Chondrocyte (in vitro differentiated cells): ENCODE measurements at regions not wholly inside any gene's neighbourhood (a gene's known extent, or its start where the extent isn't known, plus 50 kb on each side); places are given as distances from the start of the nearest gene placed in this dataset.

Experiments used
- DNase-seq: peaks from one replicate; pipeline ENCODE4 v3.0.0; 2021; ENCODE audit warnings: mixed read lengths, low spot score
- H3K27ac Mint-ChIP-seq: one replicate; pipeline ENCODE4 v1.8.0; 2021; ENCODE audit warnings: mild to moderate bottlenecking, moderate library complexity, mixed read lengths; ENCODE audit not compliant: unreplicated experiment
- H3K27me3 Mint-ChIP-seq: 2 replicates; pipeline ENCODE4 v1.8.0; 2021; ENCODE audit warnings: low read depth, mixed read lengths
- H3K36me3 Mint-ChIP-seq: 2 replicates; pipeline ENCODE4 v1.8.0; 2021; ENCODE audit warnings: low read depth, mixed read lengths
- H3K4me1 Mint-ChIP-seq: 2 replicates; pipeline ENCODE4 v1.8.0; 2021; ENCODE audit warnings: low read depth, mild to moderate bottlenecking, mixed read lengths
- H3K4me3 Mint-ChIP-seq: one replicate; pipeline ENCODE4 v1.8.0; 2021; ENCODE audit warnings: mild to moderate bottlenecking, moderate library complexity, mixed read lengths; ENCODE audit not compliant: unreplicated experiment
- H3K9me3 Mint-ChIP-seq: 2 replicates; pipeline ENCODE4 v1.8.0; 2021; ENCODE audit warnings: low read depth, mixed read lengths
- TF ChIP-seq, protein P1 (sequence below): fragments of 200-600 bp; sonication (generic); IDR thresholded peaks from 2 replicates; pipeline ENCODE4 v1.5.0; 2021; ENCODE audit warnings: antibody characterized with exemption, mild to moderate bottlenecking, moderate library complexity

- no peak for DNase-seq
- Mint-ChIP-seq H3K4me1 (no peaks in the 10 kb centered on the region), H3K4me3 (no peak overlapping the region), H3K27me3 (no peaks in the 10 kb centered on the region), H3K9me3 (peaks cover 21% of the 10 kb centered on the region), H3K27ac (no peak overlapping the region), H3K36me3 (no peaks in the 10 kb centered on the region)
- TF ChIP-seq, protein P1, sequence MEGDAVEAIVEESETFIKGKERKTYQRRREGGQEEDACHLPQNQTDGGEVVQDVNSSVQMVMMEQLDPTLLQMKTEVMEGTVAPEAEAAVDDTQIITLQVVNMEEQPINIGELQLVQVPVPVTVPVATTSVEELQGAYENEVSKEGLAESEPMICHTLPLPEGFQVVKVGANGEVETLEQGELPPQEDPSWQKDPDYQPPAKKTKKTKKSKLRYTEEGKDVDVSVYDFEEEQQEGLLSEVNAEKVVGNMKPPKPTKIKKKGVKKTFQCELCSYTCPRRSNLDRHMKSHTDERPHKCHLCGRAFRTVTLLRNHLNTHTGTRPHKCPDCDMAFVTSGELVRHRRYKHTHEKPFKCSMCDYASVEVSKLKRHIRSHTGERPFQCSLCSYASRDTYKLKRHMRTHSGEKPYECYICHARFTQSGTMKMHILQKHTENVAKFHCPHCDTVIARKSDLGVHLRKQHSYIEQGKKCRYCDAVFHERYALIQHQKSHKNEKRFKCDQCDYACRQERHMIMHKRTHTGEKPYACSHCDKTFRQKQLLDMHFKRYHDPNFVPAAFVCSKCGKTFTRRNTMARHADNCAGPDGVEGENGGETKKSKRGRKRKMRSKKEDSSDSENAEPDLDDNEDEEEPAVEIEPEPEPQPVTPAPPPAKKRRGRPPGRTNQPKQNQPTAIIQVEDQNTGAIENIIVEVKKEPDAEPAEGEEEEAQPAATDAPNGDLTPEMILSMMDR = no peak
Measured at GRCh38 chr11:43072096-43072495, 239.7 kb upstream of the API5 start.

- H3K4me1 Mint-ChIP-seq = no peaks in the 10 kb centered on the region
- no peak overlapping the region for H3K27ac Mint-ChIP-seq
- TF ChIP-seq, protein P1 = no peak
- H3K9me3 Mint-ChIP-seq = peaks cover 15% of the 10 kb centered on the region
- no peak overlapping the region for H3K4me3 Mint-ChIP-seq
- no peak for DNase-seq
- no peaks in the 10 kb centered on the region for H3K36me3 Mint-ChIP-seq
- H3K27me3 Mint-ChIP-seq = no peaks in the 10 kb centered on the region
Measured at GRCh38 chr11:43072911-43073310, 238.9 kb upstream of the API5 start.

GRCh38 chr11:43074810-43075209 lies 237.0 kb upstream of the API5 start:
- H3K27me3 Mint-ChIP-seq = no peaks in the 10 kb centered on the region

DNA sequence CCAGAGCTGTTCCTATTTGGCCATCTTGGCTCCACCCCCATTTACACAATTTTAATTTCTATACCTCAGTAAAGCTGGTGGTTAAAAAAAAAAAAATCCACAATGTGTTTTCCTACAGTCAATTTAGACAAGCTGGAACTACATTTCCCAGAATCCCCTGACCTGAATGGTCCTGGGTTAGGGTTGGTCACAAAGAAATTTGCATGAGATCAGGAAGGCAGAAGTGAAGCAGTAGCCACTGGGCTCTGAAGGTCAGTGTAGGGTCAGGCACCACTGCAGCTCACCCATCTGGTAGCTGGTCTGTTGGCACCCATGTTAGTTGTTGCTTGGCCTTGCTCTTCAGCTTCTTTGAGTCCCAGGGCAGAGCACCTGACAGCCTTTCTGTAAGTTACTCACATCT lies 210.7 kb upstream of the API5 start:
- Mint-ChIP-seq H3K36me3 (no peaks in the 10 kb centered on the region), H3K27ac (no peak overlapping the region), H3K4me1 (no peaks in the 10 kb centered on the region), H3K9me3 (peaks cover 5% of the 10 kb centered on the region), H3K4me3 (no peak overlapping the region), H3K27me3 (no peaks in the 10 kb centered on the region)
- no peak for DNase-seq
- TF ChIP-seq, protein P1 = no peak

More at GRCh38 chr11:43074810-43075209, 237.0 kb upstream of the API5 start:
- TF ChIP-seq, protein P1 = no peak
- Mint-ChIP-seq H3K4me3 (no peak overlapping the region), H3K36me3 (no peaks in the 10 kb centered on the region), H3K9me3 (peaks cover 11% of the 10 kb centered on the region), H3K4me1 (no peaks in the 10 kb centered on the region), H3K27ac (no peak overlapping the region)
- no peak for DNase-seq

DNA sequence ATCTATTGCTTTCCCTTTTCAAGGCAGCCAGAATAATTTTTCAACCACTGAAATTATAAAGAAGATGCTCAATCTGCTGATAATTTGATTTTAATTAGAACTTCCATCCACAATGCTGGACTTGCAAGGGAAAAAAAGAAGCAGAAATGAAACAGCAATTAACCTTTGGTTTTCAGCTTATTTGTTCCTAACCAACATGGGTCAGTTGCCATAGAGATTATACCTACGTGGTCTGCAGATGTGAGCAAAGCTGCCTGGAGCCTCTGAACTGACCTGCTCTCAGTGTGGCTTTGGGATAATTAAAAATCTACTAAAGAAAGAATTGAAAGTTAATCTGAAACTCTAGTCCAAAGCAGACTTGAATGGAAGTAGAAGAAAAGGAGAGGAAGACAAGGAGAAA lies 195.7 kb upstream of the API5 start:
- Mint-ChIP-seq H3K9me3 (no peaks in the 10 kb centered on the region), H3K36me3 (no peaks in the 10 kb centered on the region), H3K27ac (no peak overlapping the region), H3K4me3 (no peak overlapping the region), H3K4me1 (no peaks in the 10 kb centered on the region), H3K27me3 (no peaks in the 10 kb centered on the region)
- DNase-seq = no peak
- TF ChIP-seq, protein P1 = no peak
